NCI-H446 treated with DMSO at 0.1 percent for 48 hours (cell line): ENCODE measurements at regions not wholly inside any gene's neighbourhood (a gene's known extent, or its start where the extent isn't known, plus 50 kb on each side); places are given as distances from the start of the nearest gene placed in this dataset.
A peak's percentile ranks its signal among the peaks of the same experiment; 100 is the strongest.

Experiments
- DNase-seq: peaks from one replicate; lab custom pipeline; 2025; lab: John Stamatoyannopoulos, UW

DNA sequence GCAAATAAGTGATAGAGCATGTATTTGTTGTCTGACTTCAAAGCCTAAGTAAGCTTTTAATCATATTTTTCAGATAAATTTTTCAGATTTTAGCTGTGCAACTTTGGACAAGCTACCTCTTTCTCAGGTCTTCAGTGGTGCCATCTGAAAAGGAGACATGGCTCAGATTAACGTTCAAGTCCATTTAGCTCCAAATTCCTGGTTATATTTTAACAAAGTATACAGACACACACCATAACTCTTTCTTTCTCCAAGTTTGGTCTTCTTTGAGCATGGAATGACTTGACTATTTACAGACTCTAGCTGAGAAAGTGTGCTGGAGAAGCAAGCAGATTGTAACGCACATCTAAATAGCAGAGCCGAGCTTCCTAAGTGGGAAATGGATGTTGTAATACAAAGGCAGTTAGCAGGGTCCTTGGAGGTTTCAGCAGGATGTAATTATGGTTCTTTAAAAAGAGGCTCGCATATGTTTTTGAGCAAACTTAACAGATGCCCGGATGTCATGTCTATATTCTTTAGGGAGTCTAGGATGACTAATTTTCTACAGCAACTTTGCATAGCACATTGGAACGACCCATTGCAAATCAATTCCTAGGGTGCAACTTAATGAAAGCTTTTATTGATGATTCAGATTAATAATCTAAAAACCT, 128.1 kb upstream of the E2F8 start:
- no peak for DNase-seq

- peak; percentile 42 for DNase-seq
These were observed 126.4 kb upstream of the E2F8 start for GRCh38 chr11:19366992-19367709.

DNA sequence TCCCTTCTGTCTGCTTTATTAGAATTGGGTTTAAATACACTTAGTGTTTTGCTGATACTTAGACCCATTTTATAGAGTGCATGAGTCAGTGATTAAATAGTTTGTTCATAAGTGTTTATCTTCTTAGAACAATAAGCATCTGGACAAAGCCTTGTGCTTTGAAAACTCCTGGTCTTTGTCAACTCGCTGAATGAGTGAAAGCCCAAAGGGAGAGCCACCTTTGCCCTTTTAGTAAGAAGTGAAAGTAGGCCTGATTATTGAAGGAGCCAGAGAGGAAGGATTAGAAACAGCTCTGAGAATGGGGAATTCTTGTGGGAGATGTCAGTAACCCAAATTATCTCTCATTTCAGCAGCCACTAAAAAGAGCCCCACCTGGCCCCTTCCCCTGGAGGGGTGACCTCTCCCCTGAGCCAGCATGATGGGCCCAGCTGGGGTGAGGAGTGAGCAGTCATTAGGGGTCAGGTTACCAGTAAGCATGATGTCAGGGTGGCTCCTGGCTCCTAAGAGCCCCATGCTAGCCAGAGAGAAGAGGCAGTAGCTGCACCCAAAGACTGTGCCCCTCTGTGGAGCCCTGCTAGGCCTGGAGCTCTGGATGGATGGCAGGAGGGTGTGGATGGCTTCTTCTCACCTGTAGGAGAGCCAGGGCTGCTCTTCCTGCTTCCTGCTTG, 125.1 kb upstream of the E2F8 start:
- no peak for DNase-seq

DNA sequence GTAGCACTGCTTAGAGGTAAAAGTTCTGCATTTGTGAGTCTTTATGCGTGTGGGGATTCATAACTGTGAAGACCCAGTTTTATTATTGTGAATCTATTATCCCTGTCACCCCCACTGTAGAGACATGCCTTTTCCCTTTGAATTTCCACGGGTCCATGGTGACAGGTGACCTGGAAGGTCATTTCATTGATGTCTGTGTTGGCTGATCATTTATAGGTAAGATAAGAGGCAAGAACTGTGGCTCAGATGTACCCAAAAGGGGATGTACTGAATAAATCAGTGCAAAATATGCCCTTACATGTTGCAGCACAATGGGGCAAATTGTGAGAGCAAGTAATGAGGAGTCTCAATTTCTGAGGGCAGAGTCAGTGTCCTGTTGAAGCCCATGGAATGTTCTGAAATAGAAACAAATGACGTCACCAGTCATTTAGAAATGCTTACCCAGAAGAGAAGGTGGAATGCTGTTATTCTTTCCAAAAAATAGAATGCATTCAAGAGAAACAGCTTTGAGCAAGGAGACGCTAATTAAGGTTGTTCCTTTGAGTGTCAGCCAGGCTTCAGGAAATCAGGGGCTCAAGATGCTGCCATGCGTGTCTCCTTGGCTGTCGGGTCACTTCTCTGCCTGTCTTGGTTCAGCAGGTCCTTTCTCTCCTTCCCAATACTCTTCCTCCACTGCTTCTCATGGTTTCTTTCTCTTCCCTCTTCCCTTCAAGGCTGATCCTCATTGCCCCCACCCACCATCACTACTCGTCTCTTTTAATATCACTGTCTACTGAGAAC, 118.7 kb upstream of the E2F8 start:
- DNase-seq = no peak

GRCh38 chr11:19357943-19358342, 117.2 kb upstream of the E2F8 start:
- DNase-seq = no peak

DNA sequence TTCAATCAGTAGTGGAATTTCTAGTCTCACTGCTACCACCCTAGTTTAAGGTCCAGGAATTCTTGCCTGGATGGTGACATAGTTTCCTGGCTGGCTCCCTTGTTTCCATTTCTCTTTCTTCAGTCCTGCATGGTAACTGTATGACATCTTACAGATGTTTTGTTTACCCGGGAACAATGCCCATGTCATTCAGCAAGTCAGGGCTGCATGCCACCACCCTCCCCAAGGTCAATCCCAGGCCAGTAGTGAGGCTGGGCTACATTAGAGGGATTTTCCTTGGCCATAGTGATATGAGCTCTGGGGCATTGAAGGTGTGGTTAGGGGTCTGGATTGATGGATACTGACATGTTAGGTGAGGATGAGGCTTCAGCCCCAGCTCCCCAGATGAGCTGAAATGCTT, 114.9 kb upstream of the E2F8 start:
- no peak for DNase-seq

DNA sequence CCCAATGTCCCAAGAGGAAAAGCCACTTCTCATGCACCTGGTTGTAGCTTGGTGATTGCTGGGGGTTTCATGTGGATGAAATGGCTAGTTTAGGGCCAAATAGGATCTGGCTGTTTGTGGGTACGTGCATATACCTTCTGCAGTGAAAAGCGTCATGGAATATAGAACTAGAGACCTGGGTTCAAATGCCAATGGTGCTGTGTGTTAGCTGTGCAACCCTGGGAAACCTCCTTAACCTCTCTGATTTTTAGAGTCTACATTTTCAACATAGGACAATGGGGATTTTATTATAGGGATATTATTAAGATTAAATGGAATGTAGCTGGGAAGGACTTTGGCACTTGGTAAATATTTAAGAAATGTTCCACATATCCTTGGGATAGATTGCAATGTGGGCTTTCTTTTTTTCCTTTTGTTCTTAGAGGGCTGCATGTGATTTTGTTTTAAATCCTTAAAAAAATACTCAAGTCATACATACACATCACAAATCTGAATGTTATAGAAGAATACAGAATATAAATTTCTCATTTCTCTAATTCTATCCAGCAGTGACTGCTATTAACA, 112.6 kb upstream of the E2F8 start:
- no peak for DNase-seq

- peak; percentile 74 for DNase-seq
These were observed 112.0 kb upstream of the E2F8 start for GRCh38 chr11:19352771-19353160.

DNA sequence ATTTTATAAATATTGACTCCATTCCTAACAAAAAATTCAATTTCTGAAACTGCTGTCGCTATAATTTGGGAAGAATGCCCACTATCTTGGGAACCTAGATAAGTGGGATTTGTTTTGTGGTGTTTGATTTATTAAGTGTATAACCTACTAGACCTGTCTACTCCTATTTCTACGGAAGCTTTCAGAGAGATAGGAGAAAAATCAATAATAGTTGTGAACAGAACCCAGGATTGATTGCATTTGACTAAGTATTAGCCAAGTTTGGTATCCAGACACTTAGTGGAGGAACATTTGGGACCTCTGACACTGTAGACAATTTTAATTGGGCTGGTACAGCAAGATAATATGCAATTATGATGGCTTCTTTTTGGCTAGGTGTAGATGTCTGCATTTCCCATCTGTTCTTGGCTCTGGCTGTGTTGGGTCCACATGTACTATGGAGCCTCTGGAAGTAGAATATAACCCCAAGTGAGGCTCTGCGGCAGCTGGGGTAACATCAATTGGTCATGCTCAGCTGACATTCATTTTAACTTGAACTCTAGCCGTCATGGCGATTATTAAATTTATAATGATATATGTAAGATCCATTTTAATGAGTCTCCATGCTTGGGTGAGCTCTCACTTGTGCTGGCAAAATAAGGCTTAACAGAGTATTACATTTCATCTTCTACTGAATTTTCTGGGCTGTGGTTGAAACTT, 111.5 kb upstream of the E2F8 start:
- peak; percentile 76 for DNase-seq

DNA sequence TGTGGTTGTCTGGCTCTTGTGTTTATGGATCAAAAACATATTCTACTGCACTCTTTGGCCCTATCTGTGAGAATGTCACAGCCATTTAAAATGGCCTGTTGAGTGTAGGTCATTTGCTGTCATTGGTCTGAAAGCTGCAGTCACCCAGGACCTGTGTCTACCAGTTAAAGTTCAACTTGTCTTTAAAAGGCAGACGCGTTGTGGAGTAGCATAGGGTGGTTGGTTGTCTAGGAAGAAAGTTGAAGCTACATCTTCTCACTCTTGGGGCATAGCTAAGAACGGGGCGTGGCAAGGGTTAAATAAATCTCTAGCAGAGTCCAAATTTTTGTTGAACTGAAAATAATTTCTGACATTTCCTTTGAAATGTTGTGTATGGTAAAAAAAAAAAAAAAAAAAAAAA, 110.7 kb upstream of the E2F8 start:
- DNase-seq = no peak

- DNase-seq = no peak
These were observed 109.4 kb upstream of the E2F8 start for GRCh38 chr11:19350160-19350559.

- DNase-seq = no peak
These were observed 108.7 kb upstream of the E2F8 start for GRCh38 chr11:19349340-19350025.

- no peak for DNase-seq
These were observed 107.2 kb upstream of the E2F8 start for GRCh38 chr11:19347911-19348310.

- no peak for DNase-seq
These were observed 105.3 kb upstream of the E2F8 start for GRCh38 chr11:19345848-19346681.

- DNase-seq = no peak
These were observed 104.7 kb upstream of the E2F8 start for GRCh38 chr11:19345519-19345847.

DNA sequence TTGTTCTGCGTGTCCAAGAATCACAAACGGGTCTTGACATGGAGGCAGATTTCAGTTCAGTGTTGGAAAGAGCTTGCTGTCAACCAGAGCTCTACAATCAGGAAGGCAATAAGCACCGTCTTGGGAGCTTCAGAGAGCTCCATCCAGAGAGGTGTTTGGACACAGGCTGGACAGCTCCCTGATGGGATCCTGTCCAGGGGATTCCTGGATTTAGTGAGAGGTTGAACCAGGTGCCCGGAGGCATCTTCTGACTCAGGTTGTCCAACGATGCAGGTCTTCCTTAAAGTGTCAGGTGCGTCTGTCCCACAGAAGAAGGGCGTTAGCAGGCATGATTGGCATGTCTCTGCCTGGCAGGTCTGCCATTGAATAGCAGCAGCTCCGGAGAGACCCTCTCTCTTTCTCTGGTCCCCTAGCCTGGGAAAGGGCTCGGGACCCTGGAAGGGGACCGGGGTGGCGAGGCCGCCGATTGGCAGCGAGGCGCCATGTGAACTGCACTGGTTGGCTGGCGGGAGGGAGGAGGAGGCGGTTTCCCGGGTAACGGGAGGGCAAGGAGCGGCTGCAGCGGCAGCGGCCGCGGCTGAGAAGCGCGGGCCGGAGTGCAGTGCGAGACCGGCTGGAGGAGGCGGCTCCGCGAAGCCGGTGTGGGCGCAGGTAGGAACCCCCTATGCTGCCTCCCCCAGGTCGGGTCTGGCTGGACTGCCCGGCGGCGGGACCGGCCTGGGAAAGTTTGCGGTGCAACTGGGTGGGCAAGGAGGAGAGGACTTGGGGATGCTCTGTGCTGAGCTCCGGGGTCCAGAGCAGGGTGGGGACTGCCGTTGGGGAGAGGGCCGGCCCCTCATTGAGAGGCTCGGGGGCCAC, 104.1 kb upstream of the E2F8 start:
- no peak for DNase-seq

DNA sequence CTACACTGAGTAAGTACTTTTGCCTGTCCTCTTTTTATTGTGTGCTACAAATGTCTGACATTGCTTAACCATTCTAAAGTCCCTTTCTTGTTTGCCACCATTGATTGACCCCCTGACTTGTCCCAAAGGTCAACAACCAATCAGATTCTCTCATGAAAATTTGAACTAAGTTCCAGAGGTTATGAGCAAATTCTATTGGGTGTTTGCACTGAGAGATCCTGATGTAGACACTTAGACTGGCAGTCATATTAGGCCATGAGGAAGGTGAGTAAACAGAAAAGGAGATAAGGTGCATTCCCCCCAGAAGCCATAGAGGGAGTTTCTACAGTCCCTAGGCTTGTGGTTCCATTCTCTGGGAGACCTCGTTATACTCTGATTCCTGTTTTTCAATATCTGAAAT, 101.3 kb upstream of the E2F8 start:
- DNase-seq = no peak

GRCh38 chr11:19338375-19338774, 97.6 kb upstream of the E2F8 start:
- no peak for DNase-seq

DNA sequence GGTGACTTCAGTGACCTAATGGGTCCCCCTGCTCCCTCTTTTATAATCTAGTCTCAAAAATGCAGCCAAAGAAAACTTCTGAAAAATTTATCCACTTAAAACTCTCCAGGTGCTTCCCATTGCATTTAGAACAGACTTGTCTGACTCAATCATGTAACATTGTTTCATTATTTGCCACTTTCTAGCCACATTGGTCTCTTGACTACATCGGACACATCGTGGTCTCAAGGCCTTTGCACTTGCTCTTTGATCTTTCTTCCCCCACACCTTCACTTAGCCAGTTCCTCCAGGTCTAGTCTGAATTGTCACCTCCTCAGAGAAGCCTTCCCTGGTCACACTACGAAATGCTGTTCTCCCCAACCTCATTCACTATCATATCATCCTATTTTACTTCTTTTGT, 97.0 kb upstream of the E2F8 start:
- DNase-seq = no peak
